IPS DF 19.7 (cell line): ENCODE measurements at regions not wholly inside any gene's neighbourhood (a gene's known extent, or its start where the extent isn't known, plus 50 kb on each side); places are given as distances from the start of the nearest gene placed in this dataset.

ENCODE experiments used
- DNase-seq: peaks from one replicate; pipeline ENCODE4 v3.0.0-alpha.2; 2013; ENCODE audit warnings: low read depth, low spot score

DNA sequence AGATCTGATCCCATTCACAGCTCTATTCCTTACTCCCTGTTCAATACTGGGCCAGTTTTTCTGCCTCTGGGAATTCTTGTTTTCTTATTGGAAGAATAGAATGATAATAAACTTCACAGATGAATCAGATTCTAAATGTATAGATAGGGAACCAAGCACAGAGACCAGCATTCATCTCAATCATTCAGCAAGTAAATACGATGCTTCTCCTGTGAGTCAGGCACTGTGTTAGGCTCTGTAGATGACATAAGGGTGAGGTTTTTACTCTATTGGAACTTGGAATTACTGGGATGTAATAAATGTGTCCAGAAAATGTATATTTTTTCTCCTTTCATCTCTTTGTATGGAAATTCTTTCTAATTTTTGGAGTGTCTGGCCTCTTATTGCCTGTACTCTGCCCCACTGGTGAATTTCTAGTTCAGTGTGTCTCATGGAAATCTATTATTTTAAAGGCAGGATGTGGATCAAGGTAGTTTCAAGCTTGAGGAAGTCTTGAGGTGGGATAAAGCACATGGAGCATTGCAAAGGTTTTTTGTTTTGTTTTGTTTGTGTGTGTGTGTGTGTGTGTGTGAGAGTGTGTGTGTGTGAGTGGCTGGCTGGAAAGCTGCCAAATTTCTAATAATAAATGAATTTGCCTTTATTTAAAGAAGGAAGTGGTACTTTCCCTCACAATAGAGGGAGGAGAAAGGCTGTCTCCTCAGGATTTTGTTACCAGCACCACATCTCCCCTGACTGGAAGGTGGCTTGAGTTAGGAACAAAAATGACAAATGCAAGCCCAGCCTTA lies 117.9 kb upstream of the HS3ST1 start:
- DNase-seq = no peak

DNA sequence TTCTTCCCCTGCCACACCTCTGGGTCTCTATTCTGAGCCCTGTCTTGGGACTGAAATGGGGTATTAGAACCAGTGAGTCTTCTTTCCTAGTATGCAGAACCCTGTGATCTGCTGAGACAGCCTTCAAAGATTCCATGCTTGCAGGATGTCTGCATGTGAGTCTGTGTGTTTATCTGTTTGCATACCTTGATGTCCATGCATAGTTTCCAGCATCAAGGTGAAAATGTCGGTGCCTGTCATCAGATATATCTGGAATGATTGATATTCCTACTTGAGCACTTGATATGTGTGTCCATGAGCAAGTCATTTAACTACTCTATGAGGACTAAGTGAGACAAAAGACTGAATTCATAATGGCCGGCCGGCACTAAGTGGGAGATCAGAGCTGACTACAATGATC lies 117.0 kb upstream of the HS3ST1 start:
- no peak for DNase-seq

GRCh38 chr4:11544211-11544610 lies 115.5 kb upstream of the HS3ST1 start:
- DNase-seq = no peak

GRCh38 chr4:11543706-11544105 lies 115.0 kb upstream of the HS3ST1 start:
- no peak for DNase-seq

GRCh38 chr4:11542952-11543351 lies 114.3 kb upstream of the HS3ST1 start:
- no peak for DNase-seq

DNA sequence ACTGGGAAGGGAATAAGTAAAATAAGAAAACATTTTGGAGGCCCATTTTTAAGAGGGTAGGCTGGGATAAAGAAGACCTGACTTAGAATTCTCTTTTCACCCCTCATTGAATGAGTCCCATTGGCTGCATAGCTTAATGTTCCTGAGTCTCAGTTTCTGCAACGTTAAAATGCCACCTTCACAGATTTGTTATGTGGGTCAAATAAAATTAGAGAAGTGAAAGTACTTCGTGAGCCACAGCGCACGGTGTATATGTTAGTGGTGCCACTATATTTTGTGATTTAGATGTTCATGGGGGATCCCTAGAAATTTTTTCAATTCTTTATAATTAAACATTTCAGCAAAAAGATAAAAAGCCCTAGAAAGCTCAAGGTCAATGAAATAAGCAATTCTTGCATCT lies 109.2 kb upstream of the HS3ST1 start:
- no peak for DNase-seq

DNA sequence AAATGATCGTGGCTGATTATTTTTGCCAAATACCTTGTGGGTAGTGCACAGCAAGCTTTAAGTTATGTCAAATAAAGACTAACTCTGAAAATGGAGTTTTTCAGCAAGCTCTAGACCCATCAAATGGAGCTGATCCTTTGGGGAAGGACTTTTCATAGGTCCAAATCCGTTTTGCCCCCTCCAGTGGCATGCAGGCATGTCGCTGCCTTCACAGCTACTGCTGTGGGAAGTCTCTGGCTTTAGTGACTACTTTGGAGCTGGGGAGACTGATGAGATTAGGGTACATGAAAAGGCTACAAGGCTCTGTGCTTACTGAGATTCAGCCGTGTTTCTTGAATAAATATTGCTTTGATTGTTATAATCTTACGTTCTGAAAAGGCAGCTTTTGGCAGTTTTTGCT lies 106.6 kb upstream of the HS3ST1 start:
- DNase-seq = no peak

- no peak for DNase-seq
Measured at GRCh38 chr4:11534623-11535302, 106.1 kb upstream of the HS3ST1 start.

GRCh38 chr4:11532138-11532537 lies 103.4 kb upstream of the HS3ST1 start:
- DNase-seq = no peak

DNA sequence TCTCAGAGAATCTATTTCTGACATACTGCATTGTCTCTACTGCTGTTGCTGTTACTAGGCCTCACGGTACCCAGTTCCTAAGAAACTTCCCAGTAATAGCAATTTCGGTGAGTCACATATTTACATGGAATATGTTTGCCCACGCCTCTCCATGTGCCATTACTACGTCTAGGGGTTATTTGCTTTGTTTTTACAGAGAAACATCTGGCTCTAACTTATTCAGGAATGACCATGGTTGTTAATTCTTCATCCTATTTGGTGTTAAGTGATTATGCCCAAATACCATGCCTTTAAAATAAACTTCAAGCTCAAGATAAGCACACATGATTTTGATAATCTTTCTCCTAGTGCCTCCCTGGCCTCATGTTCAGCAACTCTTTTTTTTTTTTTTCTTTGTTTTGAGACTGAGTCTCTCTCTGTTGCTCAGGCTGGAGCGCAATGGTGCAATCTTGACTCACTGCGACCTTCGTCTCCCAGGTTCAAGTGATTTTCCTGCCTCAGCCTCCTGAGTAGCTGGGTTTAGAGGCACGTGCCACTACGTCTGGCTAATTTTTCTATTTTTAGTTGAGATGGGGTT lies 101.0 kb upstream of the HS3ST1 start:
- no peak for DNase-seq

DNA sequence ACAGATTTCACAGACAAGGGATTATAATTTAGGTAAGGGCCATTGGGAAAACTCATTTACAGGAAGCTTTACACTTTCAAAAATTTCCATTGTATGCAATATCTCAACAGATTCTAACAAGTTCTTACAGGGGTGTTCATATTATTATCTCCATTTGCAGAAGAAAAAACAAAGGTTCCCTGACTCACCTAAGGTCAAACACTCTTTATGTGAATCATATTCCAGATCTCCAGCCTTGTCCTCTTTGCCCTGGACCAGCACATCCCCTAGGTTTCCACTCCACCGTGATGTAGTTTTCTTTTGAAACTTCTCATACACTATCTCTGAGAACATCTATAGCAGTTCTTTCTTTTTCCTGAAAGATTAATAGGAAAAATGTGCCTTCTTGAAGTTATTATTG lies 96.4 kb upstream of the HS3ST1 start:
- DNase-seq = no peak

GRCh38 chr4:11518754-11519153 lies 90.1 kb upstream of the HS3ST1 start:
- no peak for DNase-seq

- DNase-seq = no peak
Measured at GRCh38 chr4:11514779-11515419, 86.2 kb upstream of the HS3ST1 start.

DNA sequence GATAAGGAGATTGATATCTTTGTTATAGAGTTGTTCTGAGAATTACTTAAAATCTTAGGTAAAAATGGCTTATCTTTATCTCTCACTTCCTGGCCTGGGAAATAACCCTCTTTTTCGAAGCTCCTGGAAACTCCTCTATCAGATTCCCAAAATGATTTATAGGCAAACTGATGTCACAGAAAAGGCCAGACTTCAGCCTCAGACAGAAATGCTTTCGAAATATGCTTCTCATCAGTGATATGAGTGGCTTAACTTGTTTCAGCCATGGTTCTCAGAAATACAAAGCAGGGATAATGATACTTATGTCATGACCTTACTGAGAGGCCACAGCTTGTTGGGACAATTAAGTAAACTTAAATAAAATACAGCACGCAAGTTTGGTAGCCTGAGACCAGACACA lies 85.3 kb upstream of the HS3ST1 start:
- DNase-seq = no peak

GRCh38 chr4:11512871-11513270 lies 84.2 kb upstream of the HS3ST1 start:
- DNase-seq = no peak

GRCh38 chr4:11511321-11511720 lies 82.6 kb upstream of the HS3ST1 start:
- no peak for DNase-seq

DNA sequence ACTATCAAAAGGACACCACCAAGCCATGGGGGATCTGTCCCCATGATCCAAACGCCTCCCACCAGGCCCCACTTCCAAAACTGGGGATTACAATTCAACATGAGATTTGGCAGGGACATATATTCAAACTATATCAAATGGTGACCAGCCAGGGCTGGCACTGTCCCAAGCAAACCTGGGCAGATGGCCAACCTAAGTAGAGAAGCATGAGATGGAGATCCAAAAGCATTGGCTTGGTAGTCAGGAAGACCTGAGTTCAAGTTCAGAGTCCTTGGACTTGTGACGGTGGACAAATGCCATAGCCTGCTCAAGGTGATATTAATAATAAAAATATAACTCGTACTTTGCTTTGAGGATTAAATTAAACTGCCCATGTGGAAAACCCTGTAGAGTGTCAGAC lies 79.2 kb upstream of the HS3ST1 start:
- DNase-seq = no peak

DNA sequence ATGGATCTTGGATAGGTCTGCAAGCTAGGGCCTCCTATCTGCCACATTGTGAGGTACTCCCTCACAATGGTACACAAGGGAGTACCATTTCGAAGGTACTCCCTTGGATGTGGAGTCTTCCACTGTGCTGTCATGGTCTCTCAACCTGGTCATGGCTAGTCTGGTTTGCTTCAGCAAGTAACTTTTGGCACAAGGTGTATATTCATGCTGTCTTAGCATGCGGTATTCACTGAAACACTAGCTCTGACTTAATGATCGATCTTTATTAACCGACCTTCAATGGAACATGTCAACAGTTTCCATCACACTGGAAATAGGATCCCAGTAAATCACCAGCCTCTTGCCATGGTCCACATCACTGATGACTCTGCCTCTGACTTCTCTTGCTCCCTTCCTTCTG lies 77.5 kb upstream of the HS3ST1 start:
- no peak for DNase-seq

DNA sequence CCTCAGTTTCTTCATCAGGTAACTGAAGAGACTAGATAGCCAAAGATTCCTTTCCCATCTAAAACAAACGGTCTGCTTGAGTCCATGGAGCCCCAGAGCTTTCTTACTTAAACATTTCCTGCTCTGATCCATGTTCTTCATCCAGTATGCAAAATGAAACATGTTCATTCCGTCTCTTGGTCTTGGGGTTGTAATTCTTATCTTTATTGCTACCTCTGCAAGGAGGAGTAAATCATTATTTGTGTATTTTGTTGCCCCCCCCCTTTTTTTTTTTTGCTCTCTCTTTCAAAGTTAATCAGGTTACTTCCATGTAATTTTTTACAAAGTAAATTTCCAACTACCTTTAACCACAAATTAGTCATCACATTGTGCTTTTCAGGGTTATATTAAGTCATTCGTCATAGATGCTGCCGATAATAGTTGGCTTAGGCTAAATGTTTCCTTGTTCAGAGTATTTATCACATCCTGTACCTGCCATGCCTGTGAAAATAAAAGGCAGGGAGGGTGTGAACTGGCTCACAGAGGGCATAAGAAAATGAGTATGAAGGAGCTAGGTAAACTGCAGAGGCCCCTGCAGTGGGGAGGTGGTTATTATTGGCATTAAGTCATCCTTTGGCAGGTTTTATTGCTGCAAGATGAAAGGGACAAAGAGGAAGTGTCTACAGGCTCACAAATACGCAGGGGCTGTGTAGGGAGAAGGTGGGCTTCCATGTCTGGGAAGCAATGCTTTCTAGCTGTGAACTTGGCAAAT lies 76.7 kb upstream of the HS3ST1 start:
- DNase-seq = no peak

DNA sequence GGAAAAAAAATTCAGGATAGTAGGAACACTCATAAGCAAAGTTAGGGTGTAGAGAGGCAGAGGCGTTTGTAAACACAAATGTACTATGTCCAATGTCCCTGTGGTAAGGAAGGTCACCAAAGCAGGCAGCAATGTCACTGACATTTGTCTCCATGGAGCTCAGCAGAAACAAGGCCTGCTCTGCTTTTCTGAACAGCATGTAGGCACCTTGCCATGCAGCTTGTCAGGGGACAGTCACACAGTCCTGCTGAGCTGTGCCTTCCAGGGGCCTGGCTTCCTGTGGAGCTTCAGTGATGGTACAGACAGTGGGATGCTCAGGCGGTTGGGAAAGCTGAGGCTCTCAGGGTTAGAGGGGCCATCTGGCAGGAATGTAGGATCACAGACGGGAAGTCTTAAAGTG lies 74.5 kb upstream of the HS3ST1 start:
- no peak for DNase-seq

DNA sequence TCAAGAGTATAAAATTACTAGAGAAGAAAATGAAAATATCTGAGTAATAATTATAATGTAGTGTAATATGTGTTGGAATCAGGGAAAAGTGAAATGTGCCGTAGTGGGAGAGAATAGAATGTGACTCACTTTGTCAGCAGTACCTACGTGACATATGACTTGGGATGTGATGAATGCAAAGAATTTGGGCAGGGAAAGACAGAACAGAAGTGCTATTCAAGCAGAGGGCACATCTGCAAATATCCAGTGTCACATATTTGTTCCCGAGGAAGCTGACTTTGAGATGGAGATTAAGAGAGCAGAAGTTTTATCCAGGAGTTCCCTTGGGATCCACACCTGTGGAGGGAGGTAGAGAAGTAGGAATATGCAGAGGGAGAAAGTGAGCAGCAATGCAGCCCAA lies 69.3 kb upstream of the HS3ST1 start:
- DNase-seq = no peak
